ENCODE measurements at regions not wholly inside any gene's neighbourhood (a gene's known extent, or its start where the extent isn't known, plus 50 kb on each side); places are given as distances from the start of the nearest gene placed in this dataset.

DNA sequence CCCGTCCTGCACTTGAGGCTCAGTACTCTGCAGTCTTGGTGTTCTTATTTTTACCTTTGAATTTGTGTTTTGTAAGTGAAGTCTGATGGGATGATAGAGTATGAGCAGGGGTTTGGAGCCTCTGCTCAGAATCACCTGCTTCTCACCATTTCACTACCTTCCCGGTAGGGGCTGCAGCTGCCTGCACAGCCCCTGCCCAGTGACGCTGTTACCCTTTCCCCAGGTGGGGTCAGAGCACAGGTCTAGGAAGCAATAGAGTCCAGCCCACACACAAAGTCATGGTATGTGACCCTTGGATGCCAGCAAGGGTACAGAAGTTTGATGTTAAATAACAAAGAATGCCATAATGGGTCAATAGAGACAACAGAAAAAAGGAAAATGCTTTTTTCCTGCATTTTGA, 101.8 kb upstream of the TCF21 start:
- no TSS peak for BruUV-seq (replicated peaks)
- H3K4me3 ChIP-seq (replicated peaks in 1 of 3; ENCODE audit: insufficient read depth in 1 of 3, low read depth in 2 of 3, low read length in 3 of 3), result no peak overlapping the region

DNA sequence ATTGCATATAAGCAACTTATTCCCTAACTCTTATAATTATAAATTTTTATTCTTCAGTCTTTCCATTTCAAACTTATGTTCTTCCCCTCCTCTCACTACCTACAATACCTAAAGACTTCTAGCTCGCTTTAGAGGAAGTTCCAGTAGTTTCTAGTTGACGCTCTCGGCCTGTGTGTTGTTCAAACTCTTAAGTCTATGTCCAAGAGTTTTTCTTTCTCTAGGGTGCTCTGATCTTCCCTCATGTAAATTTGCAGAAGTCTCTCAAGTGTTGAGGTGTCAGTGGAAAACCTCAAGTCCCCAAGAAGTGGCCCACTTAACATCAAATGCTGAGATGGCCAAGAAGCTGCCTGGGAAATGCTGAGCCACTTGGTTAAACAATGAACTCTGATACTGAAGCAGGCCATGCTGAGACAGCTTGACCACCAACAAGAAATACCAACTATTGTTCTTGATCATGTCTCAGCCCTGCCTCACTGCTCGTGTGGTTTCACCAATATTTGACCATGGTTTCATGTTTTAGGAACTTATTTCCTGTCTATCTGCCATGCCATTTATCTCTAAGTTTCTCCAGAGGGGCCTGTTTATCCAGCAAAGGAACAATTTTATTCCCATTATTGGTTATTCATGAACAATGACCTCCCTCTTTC, 100.9 kb upstream of the TCF21 start:
- TF ChIP-seq, protein P1, sequence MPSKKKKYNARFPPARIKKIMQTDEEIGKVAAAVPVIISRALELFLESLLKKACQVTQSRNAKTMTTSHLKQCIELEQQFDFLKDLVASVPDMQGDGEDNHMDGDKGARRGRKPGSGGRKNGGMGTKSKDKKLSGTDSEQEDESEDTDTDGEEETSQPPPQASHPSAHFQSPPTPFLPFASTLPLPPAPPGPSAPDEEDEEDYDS (CRISPR knock-in tag; IDR thresholded peaks at IDR 0.05), result no peak
- TF ChIP-seq ZNF20 (CRISPR knock-in tag; IDR thresholded peaks at IDR 0.05), result no peak
- no peak for TF ChIP-seq IRF2 (CRISPR knock-in tag; IDR thresholded peaks at IDR 0.05)
- TF ChIP-seq RFX3 (CRISPR knock-in tag; IDR thresholded peaks at IDR 0.05), result no peak
- TF ChIP-seq ZNF556 (CRISPR knock-in tag; IDR thresholded peaks at IDR 0.05; ENCODE audit: borderline replicate concordance), result no peak
- TF ChIP-seq SNAI1 (CRISPR knock-in tag; IDR thresholded peaks at IDR 0.05; ENCODE audit: borderline replicate concordance), result no peak
- TF ChIP-seq HIVEP1 (CRISPR knock-in tag; IDR thresholded peaks at IDR 0.05), result no peak
- TF ChIP-seq ISX (CRISPR knock-in tag; conservative IDR thresholded peaks at IDR 0.05), result no peak
- TF ChIP-seq SP4 (CRISPR knock-in tag; IDR thresholded peaks at IDR 0.05), result no peak
- DNase-seq (ENCODE audit: low spot score), result no peak
- in situ Hi-C loops (cut with HindIII; ENCODE audit: extremely low pct_ligation_motif_present, low pct_unique_long_range_greater_than_20kb), result no loop called here
- no peak overlapping the region for H2AFZ ChIP-seq (ENCODE audit: low read length)
- no peaks in the 10 kb centered on the region for H3K4me1 ChIP-seq (ENCODE audit: insufficient read depth, low read length)
- no peak for ATAC-seq
- intact Hi-C loops (cut with micrococcal nuclease; ENCODE audit: unreplicated experiment), result no loop called here
- WGBS (ENCODE audit: low lambda C conversion rate), result 3% methylated on average over 4 of the region's 4 CpGs
- ChIA-PET CTCF (ENCODE audit: low intra/inter-chr PET ratio, low total read pairs) (no interaction called here), POLR2A (no interaction called here)
- H3K27ac ChIP-seq (ENCODE audit: extremely low read length, insufficient read depth, low read length), result no peak overlapping the region
- H3K9ac ChIP-seq (ENCODE audit: insufficient read depth, low read depth, low read length), result no peak overlapping the region
- no peaks in the 10 kb centered on the region for H3K9me3 ChIP-seq (ENCODE audit: low read length)
- no peak for FAIRE-seq
- no peaks in the 10 kb centered on the region for H3K27me3 ChIP-seq (ENCODE audit: control insufficient read depth in 1 of 2, insufficient read depth in 2 of 2, low read length in 2 of 2)
- no peaks in the 10 kb centered on the region for H3K79me2 ChIP-seq (ENCODE audit: insufficient read depth, low read length)
- H4K20me1 ChIP-seq (ENCODE audit: insufficient read depth, low read length), result no peaks in the 10 kb centered on the region
- H3K36me3 ChIP-seq (replicated peaks in 1 of 2; ENCODE audit: control insufficient read depth in 1 of 2, insufficient read depth in 2 of 2, low read length in 2 of 2), result no peaks in the 10 kb centered on the region
- H3K4me2 ChIP-seq (ENCODE audit: low read depth, low read length), result no peak overlapping the region
- no peak overlapping the region for H3K4me3 ChIP-seq (replicated peaks in 1 of 3; ENCODE audit: insufficient read depth in 1 of 3, low read depth in 2 of 3, low read length in 3 of 3)
- no TSS peak for BruUV-seq (replicated peaks)

More for the DNA sequence above, 101.8 kb upstream of the TCF21 start:
- no peak for DNase-seq (ENCODE audit: low spot score)
- Histone ChIP-seq H3K79me2 (ENCODE audit: insufficient read depth, low read length) (no peaks in the 10 kb centered on the region), H3K27ac (ENCODE audit: extremely low read length, insufficient read depth, low read length) (no peak overlapping the region), H2AFZ (ENCODE audit: low read length) (no peak overlapping the region), H3K9me3 (ENCODE audit: low read length) (no peaks in the 10 kb centered on the region), H3K27me3 (ENCODE audit: control insufficient read depth in 1 of 2, insufficient read depth in 2 of 2, low read length in 2 of 2) (no peaks in the 10 kb centered on the region; a peak in 1 of 5 replicates), H3K36me3 (replicated peaks in 1 of 2; ENCODE audit: control insufficient read depth in 1 of 2, insufficient read depth in 2 of 2, low read length in 2 of 2) (no peaks in the 10 kb centered on the region), H3K4me1 (ENCODE audit: insufficient read depth, low read length) (no peaks in the 10 kb centered on the region), H4K20me1 (ENCODE audit: insufficient read depth, low read length) (no peaks in the 10 kb centered on the region), H3K4me2 (ENCODE audit: low read depth, low read length) (no peak overlapping the region), H3K9ac (ENCODE audit: insufficient read depth, low read depth, low read length) (no peak overlapping the region)
- 2% methylated on average over 3 of the region's 3 CpGs for WGBS (ENCODE audit: low lambda C conversion rate)
- ChIA-PET CTCF (ENCODE audit: low intra/inter-chr PET ratio, low total read pairs) (no interaction called here), POLR2A (no interaction called here)
- in situ Hi-C loops (cut with HindIII; ENCODE audit: extremely low pct_ligation_motif_present, low pct_unique_long_range_greater_than_20kb) (no loop called here), intact Hi-C loops (cut with micrococcal nuclease; ENCODE audit: unreplicated experiment) (no loop called here)
- ATAC-seq, result no peak
- FAIRE-seq, result no peak
- no peak for TF ChIP-seq ZSCAN31 (CRISPR knock-in tag; IDR thresholded peaks at IDR 0.05; ENCODE audit: low read depth)
- no peak for TF ChIP-seq MEIS2 (CRISPR knock-in tag; IDR thresholded peaks at IDR 0.05)
- TF ChIP-seq ETV6 (CRISPR knock-in tag; conservative IDR thresholded peaks at IDR 0.05), result no peak
- no peak for TF ChIP-seq ZNF143 (CRISPR knock-in tag; IDR thresholded peaks at IDR 0.05)
